Thyroid gland (tissue), 4 donors: ENCODE measurements at regions not wholly inside any gene's neighbourhood (a gene's known extent, or its start where the extent isn't known, plus 50 kb on each side); places are given as distances from the start of the nearest gene placed in this dataset.
"Not testable (repeated sequence)": the region's sequence is repeated elsewhere in the genome, so short reads cannot be mapped to it uniquely, and the experiment has no call there.

Experiments used
- POLR2A ChIP-seq, 2 donors: fragments of 450-650 bp; IDR thresholded peaks; one replicate each; pipeline ENCODE4 v1.6.1; 2017; ENCODE audit warnings: antibody characterized with exemption in 2 of 2, mild to moderate bottlenecking in 2 of 2, moderate library complexity in 1 of 2
- TF ChIP-seq, protein P1 (sequence below), 6 experiments: fragments of 200-600 bp in 3 of 6; fragments of 450-650 bp in 3 of 6; sonication (generic) in 3 of 6; IDR thresholded peaks; one replicate each; pipeline ENCODE4 v1.5.1; 2016 to 2019; ENCODE audit warnings: antibody characterized with exemption in 6 of 6, mild to moderate bottlenecking in 2 of 6, inconsistent platforms in 1 of 6, moderate library complexity in 1 of 6

DNA sequence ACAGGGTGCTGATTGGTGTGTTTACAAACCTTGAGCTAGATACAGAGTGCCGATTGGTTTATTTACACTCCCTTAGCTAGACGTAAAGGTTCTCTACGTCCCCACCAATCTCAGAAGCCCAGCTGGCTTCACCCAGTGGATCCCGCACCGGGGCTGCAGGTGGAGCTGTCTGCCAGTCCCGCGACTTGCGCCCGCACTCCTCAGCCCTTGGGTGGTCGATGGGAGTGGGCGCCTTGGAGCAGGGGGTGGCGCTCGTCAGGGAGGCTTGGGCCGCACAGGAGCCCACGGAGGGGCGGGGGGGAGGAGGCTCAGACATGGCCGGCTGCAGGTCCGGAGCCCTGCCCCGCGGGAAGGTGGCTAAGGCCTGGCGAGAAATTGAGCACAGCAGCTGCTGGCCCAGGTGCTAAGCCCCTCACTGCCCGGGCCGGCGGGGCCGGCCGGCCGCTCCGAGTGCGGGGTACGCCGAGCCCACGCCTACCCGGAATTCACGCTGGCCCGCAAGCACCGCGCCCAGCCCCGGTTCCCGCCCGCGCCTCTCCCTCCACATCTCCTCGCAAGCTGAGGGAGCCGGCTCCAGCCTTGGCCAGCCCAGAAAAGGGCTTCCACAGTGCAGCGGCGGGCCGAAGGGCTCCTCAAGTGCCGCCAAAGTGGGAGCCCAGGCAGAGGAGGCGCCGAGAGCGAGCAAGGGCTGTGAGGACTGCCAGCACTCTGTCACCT lies 61.5 kb upstream of the TLR4 start:
- TF ChIP-seq, protein P1, sequence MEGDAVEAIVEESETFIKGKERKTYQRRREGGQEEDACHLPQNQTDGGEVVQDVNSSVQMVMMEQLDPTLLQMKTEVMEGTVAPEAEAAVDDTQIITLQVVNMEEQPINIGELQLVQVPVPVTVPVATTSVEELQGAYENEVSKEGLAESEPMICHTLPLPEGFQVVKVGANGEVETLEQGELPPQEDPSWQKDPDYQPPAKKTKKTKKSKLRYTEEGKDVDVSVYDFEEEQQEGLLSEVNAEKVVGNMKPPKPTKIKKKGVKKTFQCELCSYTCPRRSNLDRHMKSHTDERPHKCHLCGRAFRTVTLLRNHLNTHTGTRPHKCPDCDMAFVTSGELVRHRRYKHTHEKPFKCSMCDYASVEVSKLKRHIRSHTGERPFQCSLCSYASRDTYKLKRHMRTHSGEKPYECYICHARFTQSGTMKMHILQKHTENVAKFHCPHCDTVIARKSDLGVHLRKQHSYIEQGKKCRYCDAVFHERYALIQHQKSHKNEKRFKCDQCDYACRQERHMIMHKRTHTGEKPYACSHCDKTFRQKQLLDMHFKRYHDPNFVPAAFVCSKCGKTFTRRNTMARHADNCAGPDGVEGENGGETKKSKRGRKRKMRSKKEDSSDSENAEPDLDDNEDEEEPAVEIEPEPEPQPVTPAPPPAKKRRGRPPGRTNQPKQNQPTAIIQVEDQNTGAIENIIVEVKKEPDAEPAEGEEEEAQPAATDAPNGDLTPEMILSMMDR (IDR thresholded peaks at IDR 0.05): not testable (repeated sequence)
- not testable (repeated sequence) for TF ChIP-seq POLR2A (IDR thresholded peaks at IDR 0.05)
